ENCODE measurements at regions not wholly inside any gene's neighbourhood (a gene's known extent, or its start where the extent isn't known, plus 50 kb on each side); places are given as distances from the start of the nearest gene placed in this dataset.

GRCh38 chr5:6806668-6807067, 93.4 kb downstream of the TENT4A start:
- no peak overlapping the region for H3K23ac ChIP-seq (ENCODE audit: low read depth, low read length)
- H3K14ac ChIP-seq (replicated peaks; ENCODE audit: low read depth, low read length) = no peak overlapping the region
- no peak overlapping the region for H3K4ac ChIP-seq (ENCODE audit: low read depth, low read length)
- TF ChIP-seq NFE2L2 (IDR thresholded peaks at IDR 0.05; ENCODE audit: low read depth, low read length) (no peak), MXI1 (IDR thresholded peaks at IDR 0.05; ENCODE audit: borderline replicate concordance, low read depth, low read length) (no peak), BHLHE40 (IDR thresholded peaks at IDR 0.05; ENCODE audit: low read depth, low read length) (no peak), RCOR1 (IDR thresholded peaks at IDR 0.05; ENCODE audit: insufficient replicate concordance, low read length) (no peak), RAD21 (IDR thresholded peaks at IDR 0.05; ENCODE audit: low read length) (no peak), MAFK (IDR thresholded peaks at IDR 0.05; ENCODE audit: low read depth, low read length) (no peak), CHD1 (IDR thresholded peaks at IDR 0.05; ENCODE audit: low read depth, low read length) (no peak), RFX5 (IDR thresholded peaks at IDR 0.05; ENCODE audit: low read depth, low read length) (no peak), CTCF (conservative IDR thresholded peaks at IDR 0.05; ENCODE audit: low read depth, low read length) (no peak), FOS (IDR thresholded peaks at IDR 0.05; ENCODE audit: low read depth, low read length) (no peak), POLR2A (IDR thresholded peaks at IDR 0.05; ENCODE audit: low read depth, low read length) (no peak), CEBPB (IDR thresholded peaks at IDR 0.05; ENCODE audit: low read depth, low read length) (no peak), MAZ (IDR thresholded peaks at IDR 0.05; ENCODE audit: borderline replicate concordance, low read depth, low read length) (no peak), SMC3 (IDR thresholded peaks at IDR 0.05; ENCODE audit: low read depth, low read length) (no peak), ELK1 (IDR thresholded peaks at IDR 0.05; ENCODE audit: borderline replicate concordance, low read depth, low read length) (no peak)
- TF ChIP-seq, protein P1, sequence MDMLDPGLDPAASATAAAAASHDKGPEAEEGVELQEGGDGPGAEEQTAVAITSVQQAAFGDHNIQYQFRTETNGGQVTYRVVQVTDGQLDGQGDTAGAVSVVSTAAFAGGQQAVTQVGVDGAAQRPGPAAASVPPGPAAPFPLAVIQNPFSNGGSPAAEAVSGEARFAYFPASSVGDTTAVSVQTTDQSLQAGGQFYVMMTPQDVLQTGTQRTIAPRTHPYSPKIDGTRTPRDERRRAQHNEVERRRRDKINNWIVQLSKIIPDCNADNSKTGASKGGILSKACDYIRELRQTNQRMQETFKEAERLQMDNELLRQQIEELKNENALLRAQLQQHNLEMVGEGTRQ (IDR thresholded peaks at IDR 0.05; ENCODE audit: low read depth, low read length) = no peak
- ChIA-PET CTCF (no interaction called here), POLR2A (ENCODE audit: unreplicated experiment) (no interaction called here)
- H3K36me3 ChIP-seq (ENCODE audit: control insufficient read depth, insufficient read depth, low read length) = no peaks in the 10 kb centered on the region
- no peaks in the 10 kb centered on the region for H3K27me3 ChIP-seq (ENCODE audit: control insufficient read depth, insufficient read depth, low read length)
- no peak for DNase-seq
- ATAC-seq (ENCODE audit: low read depth) = no peak
- in situ Hi-C loops (cut with MboI; ENCODE audit: low sequenced_read_pairs) (no loop called here), intact Hi-C loops (cut with micrococcal nuclease) (no loop called here), dilution Hi-C loops (cut with HindIII; ENCODE audit: low sequenced_read_pairs, unreplicated experiment) (no loop called here)
- BruUV-seq (replicated peaks) = no TSS peak
- no peak overlapping the region for H4K91ac ChIP-seq (ENCODE audit: insufficient read depth, low read depth, low read length)
- no peak overlapping the region for H2AFZ ChIP-seq (replicated peaks; ENCODE audit: low read length, poor library complexity)
- no peak overlapping the region for H2BK20ac ChIP-seq (ENCODE audit: low read depth, low read length)
- H3K4me2 ChIP-seq (ENCODE audit: low read depth, low read length) = no peak overlapping the region
- H3K4me1 ChIP-seq (ENCODE audit: control insufficient read depth, insufficient read depth, low read length) = no peaks in the 10 kb centered on the region
- H4K5ac ChIP-seq (ENCODE audit: low read depth, low read length) = no peak overlapping the region
- no peak overlapping the region for H3K9ac ChIP-seq (ENCODE audit: low read depth, low read length)
- no peak overlapping the region for H4K8ac ChIP-seq (ENCODE audit: low read depth in 2 of 2, low read length in 2 of 2)
- no peaks in the 10 kb centered on the region for H3K79me1 ChIP-seq (ENCODE audit: low read depth in 1 of 2, low read length in 2 of 2)
- H2AK5ac ChIP-seq (ENCODE audit: low read depth, low read length) = no peak overlapping the region
- no peak overlapping the region for H2BK5ac ChIP-seq (ENCODE audit: low read depth, low read length, poor library complexity, severe bottlenecking)
- no peak overlapping the region for H2BK120ac ChIP-seq (ENCODE audit: low read depth, low read length)
- H2BK15ac ChIP-seq (ENCODE audit: low read depth, low read length) = no peak overlapping the region
- no peak overlapping the region for H3K4me3 ChIP-seq (ENCODE audit: insufficient read depth, low read depth, low read length)
- H4K20me1 ChIP-seq (ENCODE audit: insufficient read depth, low read length) = no peaks in the 10 kb centered on the region
- no peaks in the 10 kb centered on the region for H3K9me1 ChIP-seq (ENCODE audit: insufficient read depth, low read length)
- H3K18ac ChIP-seq (ENCODE audit: low read depth, low read length) = no peak overlapping the region
- H2AK9ac ChIP-seq (replicated peaks; ENCODE audit: low read depth, low read length, poor library complexity) = no peak overlapping the region
- WGBS, 2 experiments (ENCODE audit: extremely low coverage in 2 of 2, insufficient read length in 1 of 2) = no CpG with 5 or more reads among the region's 2 CpGs
- H3K56ac ChIP-seq (ENCODE audit: extremely low read depth, insufficient read depth, low read length) = no peak overlapping the region
- H3K27ac ChIP-seq (ENCODE audit: insufficient read depth, low read length) = no peak overlapping the region
- H3K9me3 ChIP-seq (ENCODE audit: control insufficient read depth, insufficient read depth, low read length) = no peaks in the 10 kb centered on the region; the same call in 1 of the 2 replicates

Measured in IMR-90 (cell line).